ENCODE measurements at regions not wholly inside any gene's neighbourhood (a gene's known extent, or its start where the extent isn't known, plus 50 kb on each side); places are given as distances from the start of the nearest gene placed in this dataset.

- H3K27me3 ChIP-seq, result peaks cover 0 to 36% of the 10 kb centered on the region in 2 donors
- H3K27ac ChIP-seq, result no peak overlapping the region
- no peaks in the 10 kb centered on the region for H3K36me3 ChIP-seq
- no peak for DNase-seq
- ATAC-seq, result no peak
- no peak overlapping the region for H3K4me3 ChIP-seq
- intact Hi-C loops (cut with DNase I), result no loop called here
- no peak for TF ChIP-seq CTCF (IDR thresholded peaks at IDR 0.05)
- H3K4me1 ChIP-seq, result no peaks in the 10 kb centered on the region
- no peaks in the 10 kb centered on the region for H3K9me3 ChIP-seq
Measured at GRCh38 chr12:111048991-111049390, 128.6 kb upstream of the MYL2 start.

- ATAC-seq, result no peak
- Histone ChIP-seq H3K4me3 (no peak overlapping the region), H3K36me3 (no peaks in the 10 kb centered on the region), H3K4me1 (no peaks in the 10 kb centered on the region), H3K27me3 (peaks cover 0 to 37% of the 10 kb centered on the region in 2 donors), H3K9me3 (no peaks in the 10 kb centered on the region), H3K27ac (no peak overlapping the region)
- no peak for TF ChIP-seq CTCF (IDR thresholded peaks at IDR 0.05)
- intact Hi-C loops (cut with DNase I), result no loop called here
- DNase-seq, result peak in 1 of 4 donors; percentile 11
Measured at GRCh38 chr12:111046896-111047295, 126.5 kb upstream of the MYL2 start.

DNA sequence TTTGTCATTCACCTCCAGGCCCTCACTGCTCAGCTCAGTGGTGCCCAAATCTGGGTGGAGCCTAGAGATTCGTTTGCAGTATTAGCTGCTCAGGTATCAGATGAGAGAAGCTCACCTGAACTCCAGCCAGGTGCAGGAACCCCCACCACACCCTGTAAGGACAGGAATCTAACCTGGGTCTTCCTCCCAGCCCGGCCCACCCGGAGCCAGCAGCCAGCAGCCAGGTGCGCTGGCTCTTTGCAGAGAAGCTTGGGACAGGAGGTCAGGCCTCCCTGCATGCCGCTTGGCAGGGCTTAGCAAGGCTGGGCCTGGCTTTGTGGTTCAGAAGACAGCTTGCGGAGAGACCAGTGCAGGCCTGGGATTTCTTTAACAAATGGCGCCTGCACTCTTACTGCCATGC is 125.6 kb upstream of the MYL2 start:
- no peak for TF ChIP-seq CTCF (IDR thresholded peaks at IDR 0.05)
- Histone ChIP-seq H3K4me3 (no peak overlapping the region), H3K9me3 (no peaks in the 10 kb centered on the region), H3K27ac (no peak overlapping the region), H3K36me3 (no peaks in the 10 kb centered on the region), H3K4me1 (no peaks in the 10 kb centered on the region), H3K27me3 (peaks cover 0 to 37% of the 10 kb centered on the region in 2 donors)
- intact Hi-C loops (cut with DNase I), result no loop called here
- ATAC-seq (no peak), DNase-seq (no peak)

- peaks cover 10 to 61% of the 10 kb centered on the region in 2 donors for H3K27me3 ChIP-seq
- TF ChIP-seq CTCF (IDR thresholded peaks at IDR 0.05), result no peak
- intact Hi-C loops (cut with DNase I), result no loop called here
- ATAC-seq (no peak), DNase-seq (no peak)
- H3K4me1 ChIP-seq, result no peaks in the 10 kb centered on the region
- no peaks in the 10 kb centered on the region for H3K36me3 ChIP-seq
- H3K27ac ChIP-seq, result no peak overlapping the region
- H3K4me3 ChIP-seq, result no peak overlapping the region
- no peaks in the 10 kb centered on the region for H3K9me3 ChIP-seq
Measured at GRCh38 chr12:111041091-111041490, 120.7 kb upstream of the MYL2 start.

- Histone ChIP-seq H3K4me1 (no peaks in the 10 kb centered on the region), H3K9me3 (no peaks in the 10 kb centered on the region), H3K27me3 (peaks cover 15 to 64% of the 10 kb centered on the region in 2 donors), H3K36me3 (no peaks in the 10 kb centered on the region), H3K4me3 (no peak overlapping the region), H3K27ac (no peak overlapping the region)
- intact Hi-C loops (cut with DNase I), result no loop called here
- ATAC-seq, result no peak
- peak in 1 of 4 donors; percentile 12 for DNase-seq
- TF ChIP-seq CTCF (IDR thresholded peaks at IDR 0.05), result no peak
Measured at GRCh38 chr12:111040690-111041089, 120.3 kb upstream of the MYL2 start.
